GM18502 (cell line): ENCODE measurements at regions not wholly inside any gene's neighbourhood (a gene's known extent, or its start where the extent isn't known, plus 50 kb on each side); places are given as distances from the start of the nearest gene placed in this dataset.

ENCODE experiments used
- ATAC-seq: cut with Tn5 transposase; IDR thresholded peaks from one replicate; pipeline ENCODE4 v1.9.1; 2021; ENCODE audit warnings: mild to moderate bottlenecking; ENCODE audit not compliant: unreplicated experiment, poor library complexity

DNA sequence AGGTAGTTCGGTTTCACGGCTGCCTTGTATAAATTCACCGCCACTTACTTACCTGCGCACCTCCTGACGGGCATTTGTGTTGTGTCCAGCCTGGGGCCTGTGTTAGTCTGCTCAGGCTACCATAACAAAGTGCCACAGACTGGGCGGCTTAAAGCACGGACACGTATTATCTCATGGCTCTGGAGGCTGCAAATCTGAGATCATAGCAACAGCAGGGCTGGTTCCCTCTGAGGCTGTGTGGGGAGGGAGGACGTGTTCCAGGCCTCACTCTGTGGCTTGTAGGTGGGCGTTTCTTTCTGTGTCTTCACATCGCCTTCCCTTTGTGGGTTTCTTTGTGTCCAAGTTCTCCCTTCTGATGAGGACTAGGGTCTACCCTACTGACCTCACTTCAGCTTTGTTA is 93.5 kb upstream of the FZD10 start:
- no peak for ATAC-seq

GRCh38 chr12:130070126-130070611 is 92.1 kb upstream of the FZD10 start:
- ATAC-seq, result no peak

- no peak for ATAC-seq
These were observed 88.5 kb upstream of the FZD10 start for GRCh38 chr12:130073721-130074120.

DNA sequence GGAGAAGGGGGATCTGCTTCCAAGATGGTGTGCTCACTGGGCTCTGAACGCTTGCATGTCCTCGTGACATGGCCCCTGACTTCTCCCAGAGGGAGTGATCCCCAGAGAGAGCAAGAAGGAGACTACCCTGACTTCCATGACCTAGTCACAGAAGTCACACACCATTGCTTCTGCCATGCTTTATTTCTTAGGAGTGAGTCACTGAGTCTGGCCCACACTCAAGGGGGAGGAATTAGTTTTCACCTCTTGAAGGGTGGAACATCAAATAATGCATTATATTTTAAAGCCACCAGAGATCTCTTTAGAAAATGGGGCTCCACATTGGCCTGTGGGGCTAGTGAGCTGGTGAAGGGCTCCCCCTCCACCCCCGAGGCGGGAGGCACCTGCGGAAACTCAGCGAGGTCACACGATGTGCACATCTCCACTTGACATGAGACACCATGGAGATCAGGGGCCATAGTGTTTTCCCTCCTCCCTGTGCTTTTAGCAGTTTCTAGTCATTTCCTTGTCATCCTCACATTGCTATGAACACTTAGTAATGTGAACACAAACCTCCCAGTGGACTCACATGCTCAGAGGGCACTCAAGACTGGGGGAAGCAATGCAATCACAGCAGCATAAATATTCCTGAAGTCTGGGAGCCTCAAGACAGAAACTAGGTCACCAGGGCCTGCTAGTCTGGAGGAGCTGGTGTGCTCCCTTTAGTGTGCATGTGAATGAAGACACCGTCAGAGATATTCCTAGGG is 87.4 kb upstream of the FZD10 start:
- no peak for ATAC-seq

DNA sequence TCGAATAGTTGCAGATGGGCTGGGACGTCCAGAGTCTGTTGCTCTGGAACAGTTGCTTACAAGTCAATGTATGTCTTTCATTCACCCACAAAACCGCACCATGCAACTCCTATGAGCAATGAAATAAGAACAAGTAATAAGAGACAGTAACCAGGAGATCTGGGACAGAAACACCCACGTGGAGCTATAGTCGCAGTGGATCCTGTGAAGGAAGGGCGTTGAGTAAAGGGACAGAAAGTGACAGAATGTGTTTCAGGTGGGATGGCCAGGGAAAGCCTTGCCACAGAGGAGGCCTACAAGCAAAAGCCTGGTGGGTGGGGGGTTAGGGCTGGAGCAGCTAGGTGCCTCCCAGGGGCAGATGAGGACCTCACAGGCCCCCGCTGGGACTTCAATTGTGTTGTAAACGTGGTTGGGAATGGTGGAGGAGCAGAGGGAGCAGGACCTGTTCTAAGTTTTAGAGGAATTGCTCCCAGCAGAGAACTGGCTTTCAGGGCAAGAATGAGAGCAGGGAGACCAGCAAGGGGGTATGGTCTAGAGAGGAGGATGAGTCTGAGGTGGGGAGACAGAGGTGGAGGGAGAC is 86.7 kb upstream of the FZD10 start:
- no peak for ATAC-seq

DNA sequence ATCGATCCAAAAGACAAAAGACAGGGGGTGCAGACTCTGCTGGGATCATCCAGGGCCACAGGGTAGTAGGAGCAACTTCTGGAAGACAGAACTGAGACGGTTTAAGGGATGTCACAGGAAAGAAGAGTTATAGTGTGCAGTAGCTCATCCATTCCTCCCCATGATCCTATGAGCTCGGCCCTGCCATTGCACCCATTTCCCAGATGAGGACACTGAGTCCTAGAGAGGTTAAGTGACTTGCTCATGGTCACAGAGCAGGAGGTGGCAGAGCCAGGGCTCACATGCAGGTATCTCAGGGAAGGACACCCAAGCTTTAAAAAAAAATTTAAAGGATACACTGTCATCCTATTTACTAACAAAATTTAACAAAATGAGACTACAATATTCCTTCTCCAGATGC is 86.1 kb upstream of the FZD10 start:
- no peak for ATAC-seq

DNA sequence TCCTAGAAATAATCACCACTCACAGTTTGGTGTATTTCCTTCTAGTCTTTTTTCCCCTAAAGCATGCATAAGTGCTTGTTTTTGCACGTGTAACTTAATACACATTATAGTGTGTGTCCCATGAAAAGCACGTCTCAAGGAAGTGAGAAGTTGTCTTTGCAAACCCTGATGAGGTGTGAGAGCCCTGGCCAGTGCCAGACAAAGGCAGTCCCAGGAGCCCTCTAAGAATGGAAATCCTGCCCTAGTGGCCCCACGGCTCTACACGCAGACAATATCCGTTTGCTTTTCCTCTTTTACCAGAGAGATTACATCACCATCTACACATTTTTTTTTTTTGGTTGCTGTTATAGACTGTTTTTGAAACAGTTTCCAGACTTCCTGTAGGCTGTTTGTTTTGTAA is 85.5 kb upstream of the FZD10 start:
- no peak for ATAC-seq

DNA sequence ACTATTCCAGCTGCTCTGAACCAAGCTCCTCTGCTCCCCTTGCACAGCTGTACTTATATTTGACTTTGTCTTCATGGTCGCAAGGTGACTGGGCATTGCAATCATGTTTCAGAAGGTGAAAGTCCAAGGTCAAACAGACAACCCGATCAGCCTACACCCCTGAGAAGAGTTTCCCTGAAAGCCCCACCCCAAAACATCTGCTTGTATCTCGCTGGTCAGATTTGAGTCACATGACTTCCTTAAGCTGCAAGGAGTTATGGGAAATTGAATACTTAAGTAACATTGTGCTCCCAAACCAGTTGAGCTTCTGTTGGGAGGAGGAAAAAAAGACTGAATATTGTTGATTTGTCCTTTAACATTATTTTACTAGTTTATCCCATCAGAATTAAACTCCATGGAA is 83.4 kb upstream of the FZD10 start:
- no peak for ATAC-seq

- no peak for ATAC-seq
These were observed 83.0 kb upstream of the FZD10 start for GRCh38 chr12:130079279-130079678.

- no peak for ATAC-seq
These were observed 82.1 kb upstream of the FZD10 start for GRCh38 chr12:130080205-130080604.

DNA sequence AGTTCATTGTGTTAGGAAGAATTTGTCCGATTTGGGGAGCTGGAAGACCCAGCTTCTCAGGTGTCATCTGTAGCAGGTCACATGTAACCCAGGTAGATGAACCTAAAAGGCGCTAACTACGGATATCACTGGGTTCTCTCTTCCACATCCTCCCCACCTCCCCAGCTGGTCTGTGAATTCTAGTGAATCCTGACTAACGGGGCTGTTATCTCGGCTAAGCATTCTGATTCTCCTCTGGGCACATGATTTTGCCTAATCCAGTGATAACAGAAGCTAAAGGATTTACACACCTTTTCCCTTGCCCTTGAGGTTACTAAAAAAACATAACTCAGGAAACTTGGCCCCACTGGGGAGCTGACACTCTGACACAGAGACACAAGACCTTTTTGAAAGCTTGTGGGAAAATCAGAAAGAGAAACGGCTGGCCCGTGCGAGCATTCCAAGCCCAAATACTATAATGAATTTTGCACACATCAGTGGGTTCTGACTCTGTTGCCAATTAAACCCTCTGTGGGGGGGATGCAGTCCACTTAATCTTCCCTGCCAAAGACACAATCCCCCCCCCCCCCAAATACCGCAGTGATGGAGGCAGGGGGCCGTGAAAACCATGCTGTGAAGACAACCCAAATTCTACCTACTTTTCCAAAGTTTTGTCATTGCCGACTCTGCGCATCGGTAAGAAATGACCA is 81.0 kb upstream of the FZD10 start:
- no peak for ATAC-seq

DNA sequence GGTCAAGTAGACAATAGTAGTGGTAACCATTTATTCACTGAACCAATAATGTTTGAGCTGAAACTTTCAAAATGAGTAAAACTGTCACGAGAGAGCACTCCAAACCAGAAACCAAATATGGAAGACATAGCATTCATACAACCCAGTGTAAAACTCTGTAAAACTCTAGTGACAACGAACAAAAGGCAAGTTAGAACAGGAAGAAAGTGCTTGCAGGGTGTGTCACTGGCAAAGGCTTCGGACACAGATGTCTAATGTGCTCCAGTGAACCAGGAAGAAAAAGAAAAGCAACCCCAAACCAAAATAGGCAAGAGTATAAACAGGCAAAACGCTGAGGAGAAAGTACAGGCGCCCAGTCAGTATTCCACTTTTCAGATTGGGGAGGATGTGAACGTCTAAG is 79.3 kb upstream of the FZD10 start:
- ATAC-seq, result no peak

- ATAC-seq, result no peak
These were observed 78.5 kb upstream of the FZD10 start for GRCh38 chr12:130083734-130084133.

GRCh38 chr12:130084359-130084758 is 77.9 kb upstream of the FZD10 start:
- no peak for ATAC-seq

DNA sequence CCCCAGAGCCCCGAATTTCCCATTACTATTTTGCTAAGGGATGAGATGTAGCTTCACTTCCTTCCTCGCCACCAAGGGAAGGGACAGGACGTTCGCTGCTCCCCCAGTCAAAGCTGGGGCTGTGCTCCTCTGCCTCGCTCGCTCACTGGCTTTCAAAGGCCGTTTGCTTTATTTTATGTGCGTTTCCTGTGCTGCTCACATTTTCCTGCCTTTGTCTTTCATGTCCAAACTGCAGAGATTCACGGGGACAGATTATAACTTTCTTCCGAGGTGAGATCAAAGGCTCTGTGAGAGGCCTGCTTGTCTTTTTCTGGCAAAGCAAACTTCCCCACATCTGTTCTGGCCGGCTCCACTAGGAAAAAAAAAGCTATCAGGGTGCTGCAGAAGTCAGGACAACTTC is 76.0 kb upstream of the FZD10 start:
- no peak for ATAC-seq

GRCh38 chr12:130086797-130087196 is 75.5 kb upstream of the FZD10 start:
- no peak for ATAC-seq

DNA sequence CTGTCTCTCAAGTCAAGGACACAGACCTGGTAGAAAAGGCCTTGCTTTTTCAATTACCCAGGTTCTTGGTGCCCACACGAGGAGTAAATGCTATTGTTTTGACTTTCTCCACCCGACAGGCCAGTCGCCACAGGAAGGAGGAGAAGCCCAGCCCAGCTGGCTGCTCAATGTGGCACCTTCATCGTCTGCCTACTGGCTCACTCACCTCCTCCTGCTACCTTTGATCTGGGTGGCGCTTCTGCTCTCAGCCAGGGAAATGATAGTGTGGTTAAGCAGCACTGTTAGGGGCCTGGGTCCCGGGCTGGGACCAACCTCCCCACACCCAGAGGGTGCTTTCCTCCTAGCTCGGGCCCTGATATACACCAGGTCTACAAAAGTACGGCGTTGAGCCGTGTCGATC is 75.0 kb upstream of the FZD10 start:
- no peak for ATAC-seq

DNA sequence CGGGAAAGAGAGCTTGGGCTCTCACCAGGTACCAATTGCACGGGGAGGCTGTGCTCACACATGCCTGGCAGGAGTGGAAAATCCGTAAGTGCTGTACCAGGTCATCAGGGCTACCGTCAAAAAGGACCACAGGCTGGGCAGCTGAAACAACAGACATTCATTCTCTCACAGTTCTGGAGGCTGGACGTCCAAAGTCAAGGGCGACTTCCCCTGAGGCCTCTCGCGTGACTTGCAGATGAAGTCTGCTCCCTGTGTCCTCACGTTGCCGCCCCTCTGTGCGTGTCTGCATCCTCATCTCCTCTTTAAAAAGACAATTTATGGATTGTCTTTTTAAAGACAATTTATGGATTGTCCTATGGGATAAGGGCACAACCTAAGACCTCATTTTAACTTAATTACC is 73.8 kb upstream of the FZD10 start:
- ATAC-seq, result no peak

- ATAC-seq, result no peak
These were observed 71.7 kb upstream of the FZD10 start for GRCh38 chr12:130090542-130090941.

- ATAC-seq, result no peak
These were observed 68.9 kb upstream of the FZD10 start for GRCh38 chr12:130093380-130093779.

DNA sequence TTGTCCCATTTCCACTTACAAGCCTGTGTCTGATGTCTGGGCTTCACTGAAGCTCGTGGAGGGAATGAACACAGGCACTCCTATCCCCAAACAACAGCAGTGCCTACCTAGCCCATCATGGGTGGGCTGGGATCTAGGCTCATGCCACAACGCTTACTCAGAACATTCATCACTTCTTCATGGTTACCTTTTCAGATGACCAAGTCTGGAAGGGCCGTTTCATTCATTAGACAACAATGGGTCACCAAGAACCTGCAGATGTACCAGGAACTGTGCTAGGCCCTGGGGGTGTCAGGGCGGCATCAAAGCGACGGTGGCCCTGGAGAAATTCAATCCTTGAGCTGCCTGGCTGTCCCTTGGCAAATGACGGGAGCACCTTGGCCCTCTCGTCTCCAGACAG is 64.9 kb upstream of the FZD10 start:
- no peak for ATAC-seq

GRCh38 chr12:130097798-130098255 is 64.4 kb upstream of the FZD10 start:
- ATAC-seq, result no peak
